HG02970 (cell line): ENCODE measurements at regions not wholly inside any gene's neighbourhood (a gene's known extent, or its start where the extent isn't known, plus 50 kb on each side); places are given as distances from the start of the nearest gene placed in this dataset.
"Not testable (repeated sequence)": the region's sequence is repeated elsewhere in the genome, so short reads cannot be mapped to it uniquely, and the experiment has no call there.

Experiments used
- ATAC-seq: cut with Tn5 transposase; IDR thresholded peaks from one replicate; pipeline ENCODE4 v1.9.1; 2021; ENCODE audit warnings: mild to moderate bottlenecking, moderate library complexity, moderate number of reproducible peaks; ENCODE audit not compliant: unreplicated experiment, low FRiP score

DNA sequence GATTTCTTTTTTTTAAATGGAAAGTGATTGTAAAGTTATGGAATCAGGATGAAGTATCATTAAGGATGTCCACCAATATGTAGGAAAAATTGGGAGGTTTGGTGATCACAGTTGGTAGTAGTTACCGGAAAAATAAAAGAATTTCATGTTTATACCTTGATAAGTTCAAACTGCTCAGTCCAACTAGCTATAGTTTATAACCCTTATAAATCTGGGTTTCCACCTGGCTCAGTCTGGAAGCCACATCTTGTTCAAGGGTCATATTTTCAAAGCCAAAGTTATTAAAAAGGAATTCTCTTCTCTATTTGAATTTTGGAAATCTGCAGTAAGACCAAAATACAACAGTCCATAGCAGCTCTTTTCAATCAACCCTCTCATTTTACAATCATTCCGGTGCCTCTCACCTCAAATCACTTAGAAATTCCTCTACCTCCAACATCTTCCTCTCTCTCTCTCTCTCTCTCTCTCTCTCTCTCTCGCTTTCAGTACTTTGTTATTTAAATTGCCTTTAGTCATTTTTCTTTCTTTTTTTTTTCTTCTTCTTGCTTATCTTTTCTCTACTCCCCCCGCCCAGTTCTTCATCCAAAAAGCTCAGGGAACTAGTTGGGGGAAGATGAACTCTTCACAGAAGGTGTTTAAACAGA, 186.2 kb upstream of the TBC1D5 start:
- no peak for ATAC-seq

GRCh38 chr3:17927036-17927435, 184.6 kb upstream of the TBC1D5 start:
- ATAC-seq: no peak

GRCh38 chr3:17915341-17915740, 172.9 kb upstream of the TBC1D5 start:
- no peak for ATAC-seq

GRCh38 chr3:17913359-17913758, 170.9 kb upstream of the TBC1D5 start:
- no peak for ATAC-seq

DNA sequence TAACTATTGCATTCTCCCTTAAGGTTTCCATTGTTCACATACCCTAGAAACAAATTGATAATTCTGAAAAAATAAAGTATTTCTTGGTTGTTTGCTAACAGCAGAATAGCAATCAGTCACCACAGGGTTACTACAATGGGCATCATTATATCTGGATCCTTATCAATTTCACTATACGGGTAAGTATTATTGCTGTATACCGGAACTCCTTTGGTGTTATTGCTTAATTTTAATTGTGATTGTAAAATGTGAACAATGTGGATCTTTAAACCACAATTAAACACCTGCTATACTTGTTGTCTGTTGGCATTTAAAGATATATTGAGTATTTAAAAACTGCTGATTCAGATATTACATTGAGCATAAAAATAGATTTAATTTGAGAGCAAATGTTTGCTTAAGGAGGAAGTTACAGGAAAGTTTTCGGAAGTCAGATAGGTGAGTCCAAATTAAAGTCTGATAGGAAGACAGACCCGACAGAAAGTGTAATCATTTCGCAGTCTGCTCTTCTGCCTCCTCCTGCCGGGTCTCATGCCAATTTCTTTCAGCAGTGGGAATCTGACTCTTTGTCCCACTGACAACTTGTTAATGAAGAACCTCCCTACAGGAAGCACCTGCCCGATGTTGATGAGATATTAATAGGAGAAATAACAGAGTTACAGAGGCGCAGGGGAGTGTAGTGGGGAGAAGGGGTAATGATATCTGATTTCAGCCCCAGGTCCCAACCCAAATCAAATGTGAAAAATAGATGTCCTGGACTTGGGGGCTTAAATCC, 169.7 kb upstream of the TBC1D5 start:
- no peak for ATAC-seq

DNA sequence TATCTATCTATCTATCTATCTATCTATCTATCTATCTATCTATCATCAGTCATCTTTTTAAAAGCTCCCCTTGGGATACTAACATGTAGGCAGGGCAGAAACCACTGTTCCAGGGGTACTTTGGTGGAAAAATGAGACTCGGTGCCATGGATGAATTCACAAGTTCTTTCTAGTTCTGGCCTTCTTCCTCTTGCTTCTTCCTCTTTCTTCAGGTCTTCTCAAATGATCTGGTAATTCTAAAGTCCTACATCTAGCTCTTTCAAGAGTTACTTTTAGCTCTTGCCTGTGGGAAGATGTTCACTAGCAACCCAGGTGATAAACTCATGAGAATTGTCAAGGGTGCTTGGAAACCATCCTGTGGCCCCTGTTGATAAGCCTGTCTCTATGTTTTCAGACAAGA, 168.5 kb upstream of the TBC1D5 start:
- ATAC-seq: no peak

DNA sequence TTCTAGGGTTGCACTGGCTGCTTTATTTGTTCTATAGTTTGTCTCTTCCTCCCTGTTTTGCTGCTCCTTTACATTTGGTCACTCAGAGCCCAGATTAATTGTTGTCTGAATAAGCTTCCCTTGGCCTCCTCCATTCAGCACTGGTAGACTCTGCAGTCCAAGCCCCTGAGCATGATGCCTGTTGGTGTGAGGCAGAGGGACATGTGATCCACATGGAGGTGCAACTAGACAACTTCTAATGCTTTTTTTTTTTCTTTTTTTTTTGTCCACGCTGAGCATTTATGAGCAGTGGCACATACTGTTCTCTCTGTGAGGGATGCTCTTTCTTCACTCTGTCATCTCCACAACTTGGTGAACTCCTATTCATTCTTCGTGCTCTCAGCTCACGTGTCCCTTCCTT, 167.3 kb upstream of the TBC1D5 start:
- no peak for ATAC-seq

DNA sequence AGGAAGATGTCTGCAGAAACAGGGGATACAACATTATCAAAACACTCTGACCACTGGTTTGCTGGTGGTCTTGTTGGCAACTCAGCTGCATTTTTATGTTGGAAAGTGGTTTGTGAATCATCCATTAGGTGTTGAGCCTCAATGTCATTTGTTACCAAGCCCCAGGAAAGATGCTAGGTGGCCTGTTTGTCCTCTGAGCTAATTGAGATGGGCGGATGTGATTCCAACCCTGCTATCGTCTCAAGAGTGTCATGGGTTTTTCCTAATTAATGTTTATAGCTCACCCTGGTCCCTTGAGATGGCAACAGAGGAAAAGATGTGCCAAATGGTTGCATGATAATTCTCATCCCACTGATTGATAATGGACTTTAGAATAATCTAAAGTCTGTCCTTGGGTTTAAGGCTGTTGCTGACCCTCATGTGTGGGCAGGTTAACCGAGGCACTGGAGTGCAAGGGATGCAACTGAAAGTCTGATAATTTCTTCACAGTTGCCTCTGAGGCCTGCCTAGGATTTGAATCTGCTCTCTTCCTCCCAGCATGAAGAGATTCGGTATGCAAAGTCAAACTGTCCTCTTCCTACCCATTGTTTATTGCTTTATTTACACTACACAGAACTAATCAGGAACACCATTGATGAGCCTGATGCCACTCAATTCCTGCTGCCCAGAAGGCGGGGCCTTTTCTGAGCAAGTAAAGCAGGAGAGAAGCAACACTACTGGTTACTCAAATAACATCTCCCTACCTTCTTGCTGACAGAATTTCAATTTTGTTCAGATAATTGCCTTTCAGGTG, 166.2 kb upstream of the TBC1D5 start:
- ATAC-seq: no peak

DNA sequence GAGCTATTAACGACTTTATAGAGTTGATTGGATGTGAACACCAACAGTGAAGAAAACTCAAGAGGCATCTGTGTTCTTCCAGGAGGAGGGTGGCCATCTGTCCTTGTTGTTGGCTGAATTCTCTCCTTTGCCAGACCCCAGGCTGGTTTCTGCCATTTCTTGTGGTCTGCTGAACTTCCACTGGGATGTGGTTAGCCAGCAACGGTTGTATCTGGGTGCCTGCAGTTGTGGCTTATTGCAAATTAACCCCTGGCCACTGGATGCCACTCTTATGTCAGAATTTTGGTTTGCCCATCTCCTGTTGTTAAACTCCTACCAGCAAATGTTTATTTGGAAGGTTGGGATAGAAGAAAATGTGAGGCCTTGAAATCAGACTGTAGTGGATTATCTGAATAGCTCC, 163.6 kb upstream of the TBC1D5 start:
- ATAC-seq: no peak

DNA sequence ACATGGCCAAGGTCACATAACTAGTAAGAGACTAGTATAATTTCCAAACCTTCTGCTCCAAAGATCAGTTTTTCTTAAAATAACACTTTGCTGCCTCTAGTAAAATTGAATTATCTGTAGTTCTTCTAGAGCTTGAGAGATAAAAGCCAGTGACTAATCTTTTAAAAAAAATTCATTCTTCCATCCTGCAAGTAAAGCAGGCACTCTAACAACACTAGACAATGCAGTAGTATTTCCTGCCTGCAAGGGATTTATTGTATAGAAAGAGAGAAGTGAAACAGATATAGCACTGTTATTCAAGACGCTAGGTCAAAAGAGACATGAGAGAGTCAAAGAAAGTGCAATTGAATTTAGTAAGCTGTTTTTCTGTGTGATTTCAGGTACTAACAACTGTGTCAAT, 159.5 kb upstream of the TBC1D5 start:
- ATAC-seq: no peak

GRCh38 chr3:17894434-17895060, 152.1 kb upstream of the TBC1D5 start:
- no peak for ATAC-seq

- no peak for ATAC-seq
Observed at GRCh38 chr3:17891139-17891856, 148.9 kb upstream of the TBC1D5 start.

GRCh38 chr3:17885986-17886385, 143.6 kb upstream of the TBC1D5 start:
- no peak for ATAC-seq

- no peak for ATAC-seq
Observed at GRCh38 chr3:17882981-17883380, 140.6 kb upstream of the TBC1D5 start.

DNA sequence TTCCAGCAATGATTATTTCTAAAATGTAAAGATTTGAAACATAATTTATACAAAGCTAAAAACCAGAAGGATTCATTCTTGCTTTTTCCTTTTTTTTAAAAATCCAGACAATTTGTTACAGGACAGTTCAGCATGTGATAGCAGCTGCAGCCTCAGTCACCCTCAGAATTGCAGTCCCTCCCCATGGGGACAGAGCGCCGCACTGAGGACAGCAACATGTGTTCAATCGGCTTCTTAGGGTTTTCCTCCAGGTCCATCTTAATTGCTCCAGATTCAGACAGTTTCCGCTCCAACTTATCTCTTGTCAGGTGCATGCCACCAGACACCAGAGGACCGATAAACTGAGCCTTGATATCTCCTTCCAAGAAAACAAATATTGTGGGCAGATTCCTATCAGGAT, 134.9 kb upstream of the TBC1D5 start:
- ATAC-seq: no peak

- no peak for ATAC-seq
Observed at GRCh38 chr3:17874636-17875035, 132.2 kb upstream of the TBC1D5 start.

- ATAC-seq: no peak
Observed at GRCh38 chr3:17872457-17872856, 130.0 kb upstream of the TBC1D5 start.

DNA sequence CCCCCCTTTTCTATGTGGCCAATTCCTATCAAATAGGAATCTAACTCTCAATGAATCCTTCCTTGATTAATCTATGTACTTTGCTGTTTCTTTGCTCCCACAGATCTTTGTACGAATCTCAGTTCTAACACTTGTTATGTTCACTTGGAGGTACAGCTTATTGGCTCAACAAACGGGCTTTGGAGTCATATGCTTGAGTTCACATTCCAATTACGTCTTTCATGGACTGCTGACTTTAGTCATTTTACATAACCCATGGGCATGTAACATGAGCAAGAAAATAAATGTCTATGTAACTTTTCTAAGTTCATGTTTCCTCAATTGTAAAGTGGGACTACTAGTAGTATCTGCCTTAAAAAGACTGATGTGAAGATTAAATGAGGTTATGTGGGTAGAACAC, 123.2 kb upstream of the TBC1D5 start:
- ATAC-seq: no peak

DNA sequence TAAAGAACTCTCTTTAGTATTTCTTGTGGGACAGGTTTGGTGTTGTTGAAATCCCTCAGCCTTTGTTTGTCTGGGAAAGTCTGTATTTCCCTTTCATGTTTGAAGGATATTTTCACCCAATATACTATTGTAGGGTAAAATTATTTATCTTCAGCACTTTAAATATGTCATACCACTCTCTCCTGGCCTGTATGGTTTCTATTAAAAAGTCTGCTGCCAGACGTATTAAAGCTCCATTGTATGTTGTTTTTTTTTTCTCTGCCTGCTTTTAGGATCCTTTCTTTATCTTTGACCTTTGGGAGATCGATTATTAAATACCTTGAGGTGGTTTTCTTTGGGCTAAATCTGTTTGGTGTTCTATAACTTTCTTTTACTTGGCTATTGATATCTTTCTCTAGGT, 119.0 kb upstream of the TBC1D5 start:
- no peak for ATAC-seq

GRCh38 chr3:17860840-17861471, 118.5 kb upstream of the TBC1D5 start:
- not testable (repeated sequence) for ATAC-seq
